Keratinocyte (primary cell): ENCODE measurements at regions not wholly inside any gene's neighbourhood (a gene's known extent, or its start where the extent isn't known, plus 50 kb on each side); places are given as distances from the start of the nearest gene placed in this dataset.
A peak's percentile ranks its signal among the peaks of the same experiment; 100 is the strongest.

Experiments used
- DNase-seq: peaks from one replicate; pipeline ENCODE4 v3.0.0-alpha.2; 2011; ENCODE audit warnings: low read depth, missing footprints, low spot score
- FAIRE-seq: peaks from 2 replicates; lab custom pipeline; 2011; peaks lifted over from hg19 to GRCh38; lab: Jason Lieb, UNC
- H2AFZ ChIP-seq: 2 replicates; pipeline ENCODE4 v1.6.0; 2012; ENCODE audit warnings: low read length, control low read depth, inconsistent platforms; ENCODE audit not compliant: control insufficient read depth
- H3K27ac ChIP-seq: 2 replicates; pipeline ENCODE4 v1.5.1; 2011; ENCODE audit warnings: low read length; ENCODE audit not compliant: control insufficient read depth, insufficient read depth
- H3K27me3 ChIP-seq: 3 replicates; pipeline ENCODE4 v1.6.0; 2011; ENCODE audit warnings: low read length; ENCODE audit not compliant: control insufficient read depth, insufficient read depth; ENCODE audit errors: extremely low read depth
- H3K36me3 ChIP-seq, 2 experiments: 2 replicates in 1 of 2; 3 replicates in 1 of 2; pipeline ENCODE4 v1.5.1; 2011; ENCODE audit warnings: low read length in 2 of 2, mild to moderate bottlenecking in 1 of 2; ENCODE audit not compliant: control insufficient read depth in 2 of 2, insufficient read depth in 2 of 2; ENCODE audit errors: extremely low read depth in 1 of 2
- H3K4me1 ChIP-seq: 3 replicates; pipeline ENCODE4 v1.5.1; 2011; ENCODE audit warnings: low read length; ENCODE audit not compliant: control insufficient read depth, insufficient read depth; ENCODE audit errors: extremely low read depth
- H3K4me2 ChIP-seq: 3 replicates; pipeline ENCODE4 v1.6.0; 2011; ENCODE audit warnings: low read depth, low read length; ENCODE audit not compliant: control insufficient read depth, insufficient read depth; ENCODE audit errors: extremely low read depth
- H3K4me3 ChIP-seq, 3 experiments: fragments of 200-600 bp in 1 of 3; sonication (generic) in 1 of 3; 2 replicates in 2 of 3; 3 replicates in 1 of 3; pipeline ENCODE4 v1.5.1; 2011 to 2016; ENCODE audit warnings: low read length in 3 of 3, mild to moderate bottlenecking in 3 of 3, control low read depth in 2 of 3, inconsistent platforms in 1 of 3, low read depth in 1 of 3, mixed read lengths in 1 of 3, mixed run types in 1 of 3, moderate library complexity in 1 of 3; ENCODE audit not compliant: control insufficient read depth in 2 of 3, insufficient read depth in 2 of 3; ENCODE audit errors: extremely low read depth in 1 of 3
- H3K79me2 ChIP-seq: 2 replicates; pipeline ENCODE4 v1.6.0; 2012; ENCODE audit warnings: low read length; ENCODE audit not compliant: control insufficient read depth, insufficient read depth
- H3K9ac ChIP-seq: 3 replicates; pipeline ENCODE4 v1.6.0; 2011; ENCODE audit warnings: low read length; ENCODE audit not compliant: control insufficient read depth, insufficient read depth; ENCODE audit errors: extremely low read depth
- H3K9me1 ChIP-seq: 3 replicates; pipeline ENCODE4 v1.6.0; 2011; ENCODE audit warnings: low read length; ENCODE audit not compliant: control insufficient read depth, insufficient read depth; ENCODE audit errors: extremely low read depth
- H3K9me3 ChIP-seq: 2 replicates; pipeline ENCODE4 v1.5.1; 2012; ENCODE audit warnings: low read depth, low read length; ENCODE audit not compliant: control insufficient read depth
- H4K20me1 ChIP-seq: 3 replicates; pipeline ENCODE4 v1.6.0; 2011; ENCODE audit warnings: low read length; ENCODE audit not compliant: control insufficient read depth, insufficient read depth; ENCODE audit errors: extremely low read depth
- CTCF ChIP-seq, 3 experiments: IDR thresholded peaks in 1 of 3; conservative IDR thresholded peaks in 1 of 3; optimal IDR thresholded peaks in 1 of 3; 2 replicates in 2 of 3; 3 replicates in 1 of 3; pipeline versions ENCODE3 to v1.5.1; 2011; ENCODE audit warnings: low read length in 3 of 3, mild to moderate bottlenecking in 3 of 3, moderate library complexity in 2 of 3, control low read depth in 1 of 3, inconsistent platforms in 1 of 3; ENCODE audit not compliant: insufficient read depth in 2 of 3; ENCODE audit errors: extremely low read depth in 1 of 3
- EZH2 ChIP-seq: IDR thresholded peaks from one replicate; pipeline ENCODE4 v1.6.1; 2012; ENCODE audit warnings: inconsistent platforms, mild to moderate bottlenecking, low read length, moderate library complexity
- dilution Hi-C: fragments of 300-500 bp; cut with MboI; formaldehyde crosslinking; loops from one replicate; pipeline ENCODE4 v1.7.0; 2020; ENCODE audit warnings: low sequenced_read_pairs; ENCODE audit not compliant: extremely low pct_ligation_motif_present

- no peaks in the 10 kb centered on the region for H3K4me1 ChIP-seq
- H3K9me1 ChIP-seq = no peaks in the 10 kb centered on the region
- H3K9ac ChIP-seq = no peak overlapping the region
- H4K20me1 ChIP-seq = no peaks in the 10 kb centered on the region
- H3K4me2 ChIP-seq = no peak overlapping the region
- no peaks in the 10 kb centered on the region for H3K36me3 ChIP-seq
- no peak overlapping the region for H3K4me3 ChIP-seq
- no peak overlapping the region for H2AFZ ChIP-seq
- DNase-seq (no peak), FAIRE-seq (no peak)
- dilution Hi-C loops = no loop called here
- no peak overlapping the region for H3K27ac ChIP-seq
- TF ChIP-seq EZH2 (no peak), CTCF (optimal IDR thresholded peaks at IDR 0.05 in 1 of 3, IDR thresholded peaks at IDR 0.05 in 1 of 3, conservative IDR thresholded peaks at IDR 0.05 in 1 of 3; ENCODE audit: extremely low read depth in 1 of 3, insufficient read depth in 2 of 3, low read length in 3 of 3) (no peak)
- no peaks in the 10 kb centered on the region for H3K9me3 ChIP-seq
- H3K27me3 ChIP-seq = no peaks in the 10 kb centered on the region
- no peaks in the 10 kb centered on the region for H3K79me2 ChIP-seq
These were observed 1539.2 kb upstream of the PIK3C3 start for GRCh38 chr18:40415821-40416220.

GRCh38 chr18:40415176-40415791 lies 1539.8 kb upstream of the PIK3C3 start:
- H3K27ac ChIP-seq = no peak overlapping the region
- no peaks in the 10 kb centered on the region for H3K79me2 ChIP-seq
- no peak for FAIRE-seq
- dilution Hi-C loops = no loop called here
- H4K20me1 ChIP-seq = no peaks in the 10 kb centered on the region
- no peak overlapping the region for H3K4me3 ChIP-seq
- no peak overlapping the region for H2AFZ ChIP-seq
- no peaks in the 10 kb centered on the region for H3K36me3 ChIP-seq
- no peaks in the 10 kb centered on the region for H3K4me1 ChIP-seq
- TF ChIP-seq CTCF (optimal IDR thresholded peaks at IDR 0.05 in 1 of 3, IDR thresholded peaks at IDR 0.05 in 1 of 3, conservative IDR thresholded peaks at IDR 0.05 in 1 of 3; ENCODE audit: extremely low read depth in 1 of 3, insufficient read depth in 2 of 3, low read length in 3 of 3) = peak in 1 of 3 experiments; percentile 24
- no peak for TF ChIP-seq EZH2
- DNase-seq = no peak
- H3K27me3 ChIP-seq = no peaks in the 10 kb centered on the region
- H3K9me1 ChIP-seq = no peaks in the 10 kb centered on the region
- H3K4me2 ChIP-seq = no peak overlapping the region
- no peaks in the 10 kb centered on the region for H3K9me3 ChIP-seq
- no peak overlapping the region for H3K9ac ChIP-seq
